ENCODE measurements at regions not wholly inside any gene's neighbourhood (a gene's known extent, or its start where the extent isn't known, plus 50 kb on each side); places are given as distances from the start of the nearest gene placed in this dataset.

- H3K4me3 ChIP-seq = no peak overlapping the region
- no peak for DNase-seq (ENCODE audit: low spot score)
- no peaks in the 10 kb centered on the region for H3K27me3 ChIP-seq
- H3K9me3 ChIP-seq = no peaks in the 10 kb centered on the region
- H3K36me3 ChIP-seq = no peaks in the 10 kb centered on the region
- no peak for TF ChIP-seq CTCF (IDR thresholded peaks at IDR 0.05)
- peak overlapping the region in 1 of 2 donors; percentile 23 for H3K27ac ChIP-seq
- H3K4me1 ChIP-seq = no peaks in the 10 kb centered on the region
Observed at GRCh38 chr4:3656416-3657356, 109.5 kb upstream of the ADRA2C start.

DNA sequence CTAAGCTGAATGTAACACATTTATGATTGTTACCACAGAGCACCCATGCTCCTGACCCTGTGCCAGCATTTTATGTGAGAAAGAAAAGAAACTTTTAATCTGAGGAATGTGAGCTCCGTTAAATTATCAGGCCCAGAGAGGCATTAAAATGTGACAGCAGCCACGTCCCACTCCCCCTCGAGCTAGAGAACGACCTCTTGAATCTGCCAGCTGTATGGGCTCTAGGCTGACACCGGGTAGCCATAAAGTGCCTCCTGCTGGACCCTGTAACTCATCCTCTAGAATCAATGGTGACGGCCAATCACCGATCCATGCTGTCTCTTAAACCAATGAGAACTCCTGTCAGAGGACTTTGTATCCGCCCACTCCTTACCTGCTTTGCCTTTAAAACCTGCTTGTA, 110.2 kb upstream of the ADRA2C start:
- Histone ChIP-seq H3K27ac (no peak overlapping the region), H3K9me3 (no peaks in the 10 kb centered on the region), H3K4me1 (no peaks in the 10 kb centered on the region), H3K4me3 (no peak overlapping the region), H3K36me3 (no peaks in the 10 kb centered on the region), H3K27me3 (no peaks in the 10 kb centered on the region)
- no peak for TF ChIP-seq CTCF (IDR thresholded peaks at IDR 0.05)
- no peak for DNase-seq (ENCODE audit: low spot score)

- DNase-seq (ENCODE audit: low spot score) = no peak
- Histone ChIP-seq H3K4me3 (no peak overlapping the region), H3K36me3 (no peaks in the 10 kb centered on the region), H3K9me3 (no peaks in the 10 kb centered on the region), H3K27ac (no peak overlapping the region), H3K27me3 (no peaks in the 10 kb centered on the region), H3K4me1 (no peaks in the 10 kb centered on the region)
- no peak for TF ChIP-seq CTCF (IDR thresholded peaks at IDR 0.05)
Observed at GRCh38 chr4:3655485-3655884, 110.7 kb upstream of the ADRA2C start.

GRCh38 chr4:3654036-3654807, 112.0 kb upstream of the ADRA2C start:
- no peak for TF ChIP-seq CTCF (IDR thresholded peaks at IDR 0.05)
- no peaks in the 10 kb centered on the region for H3K9me3 ChIP-seq
- no peaks in the 10 kb centered on the region for H3K27me3 ChIP-seq
- H3K4me1 ChIP-seq = no peaks in the 10 kb centered on the region
- no peaks in the 10 kb centered on the region for H3K36me3 ChIP-seq
- no peak for DNase-seq (ENCODE audit: low spot score)
- H3K4me3 ChIP-seq = no peak overlapping the region
- H3K27ac ChIP-seq = no peak overlapping the region

DNA sequence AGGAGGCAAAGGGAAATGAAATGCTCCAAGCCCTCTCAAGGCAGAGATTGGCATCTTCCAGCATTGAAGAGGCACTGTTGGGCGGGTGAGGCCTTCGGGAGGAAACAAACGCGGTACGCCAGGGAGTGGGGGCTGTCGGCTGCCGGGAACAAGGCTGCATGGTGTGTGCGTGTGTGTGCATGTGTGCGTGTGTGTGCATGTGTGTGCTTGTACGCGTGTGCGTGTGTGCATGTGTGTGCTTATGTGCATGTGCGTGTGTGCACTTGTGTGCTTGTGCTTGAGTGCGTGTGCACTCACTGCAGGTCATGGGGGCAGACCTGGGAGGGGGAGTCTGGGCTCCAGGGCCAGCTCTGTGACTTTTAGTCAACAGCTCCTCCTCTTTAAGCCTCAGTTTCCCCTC, 113.6 kb upstream of the ADRA2C start:
- H3K27me3 ChIP-seq = no peaks in the 10 kb centered on the region
- H3K4me1 ChIP-seq = no peaks in the 10 kb centered on the region
- no peak overlapping the region for H3K4me3 ChIP-seq
- no peaks in the 10 kb centered on the region for H3K9me3 ChIP-seq
- no peak overlapping the region for H3K27ac ChIP-seq
- no peak for TF ChIP-seq CTCF (IDR thresholded peaks at IDR 0.05)
- DNase-seq (ENCODE audit: low spot score) = no peak
- H3K36me3 ChIP-seq = no peaks in the 10 kb centered on the region
